Glutamatergic neuron (in vitro differentiated cells): ENCODE measurements at regions not wholly inside any gene's neighbourhood (a gene's known extent, or its start where the extent isn't known, plus 50 kb on each side); places are given as distances from the start of the nearest gene placed in this dataset.

Experiments
- DNase-seq: peaks from one replicate; pipeline ENCODE4 v3.0.0; 2022
- H3K27ac Mint-ChIP-seq: one replicate; pipeline ENCODE4 v1.8.0; 2020; ENCODE audit warnings: mild to moderate bottlenecking, mixed read lengths, inconsistent platforms; ENCODE audit not compliant: unreplicated experiment
- H3K27me3 Mint-ChIP-seq: one replicate; pipeline ENCODE4 v1.8.0; 2020; ENCODE audit warnings: mild to moderate bottlenecking, moderate library complexity, mixed read lengths, inconsistent platforms; ENCODE audit not compliant: unreplicated experiment
- H3K36me3 Mint-ChIP-seq: one replicate; pipeline ENCODE4 v1.8.0; 2020; ENCODE audit warnings: mild to moderate bottlenecking, mixed read lengths, inconsistent platforms; ENCODE audit not compliant: unreplicated experiment
- H3K4me1 Mint-ChIP-seq: one replicate; pipeline ENCODE4 v1.8.0; 2020; ENCODE audit warnings: mild to moderate bottlenecking, low read depth, mixed read lengths, inconsistent platforms; ENCODE audit not compliant: unreplicated experiment
- H3K4me3 Mint-ChIP-seq: one replicate; pipeline ENCODE4 v1.8.0; 2020; ENCODE audit warnings: mild to moderate bottlenecking, mixed read lengths, inconsistent platforms; ENCODE audit not compliant: unreplicated experiment
- H3K9me3 Mint-ChIP-seq: one replicate; pipeline ENCODE4 v1.8.0; 2020; ENCODE audit warnings: mild to moderate bottlenecking, moderate library complexity, mixed read lengths, inconsistent platforms; ENCODE audit not compliant: unreplicated experiment
- CTCF ChIP-seq: fragments of 200-600 bp; sonication (generic); IDR thresholded peaks from one replicate; pipeline ENCODE4 v1.5.0; 2021; ENCODE audit not compliant: partially characterized antibody, unreplicated experiment

DNA sequence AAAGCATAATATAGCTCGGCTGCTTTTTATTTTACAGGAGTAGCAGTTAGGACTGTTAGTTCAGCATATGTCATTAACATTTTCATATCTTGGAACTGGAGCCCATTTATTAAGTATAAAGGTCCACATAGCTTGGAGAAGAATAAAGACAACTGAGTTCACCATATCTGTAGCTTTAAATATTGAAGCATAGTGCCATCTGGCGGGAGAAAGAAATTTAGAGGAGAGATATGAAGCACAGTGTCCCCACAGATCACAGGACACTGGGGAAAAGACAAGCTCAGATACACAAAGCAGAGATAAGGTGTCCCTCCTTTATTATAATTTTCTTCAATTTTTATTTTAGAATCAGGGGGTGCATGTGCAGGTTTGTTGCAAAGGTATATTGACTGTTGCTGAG, 104.7 kb upstream of the FREM2 start:
- Mint-ChIP-seq H3K9me3 (peaks cover 2% of the 10 kb centered on the region), H3K27ac (no peak overlapping the region), H3K4me3 (no peak overlapping the region), H3K36me3 (no peaks in the 10 kb centered on the region), H3K4me1 (no peaks in the 10 kb centered on the region), H3K27me3 (no peaks in the 10 kb centered on the region)
- TF ChIP-seq CTCF, result peak; percentile 22
- no peak for DNase-seq

DNA sequence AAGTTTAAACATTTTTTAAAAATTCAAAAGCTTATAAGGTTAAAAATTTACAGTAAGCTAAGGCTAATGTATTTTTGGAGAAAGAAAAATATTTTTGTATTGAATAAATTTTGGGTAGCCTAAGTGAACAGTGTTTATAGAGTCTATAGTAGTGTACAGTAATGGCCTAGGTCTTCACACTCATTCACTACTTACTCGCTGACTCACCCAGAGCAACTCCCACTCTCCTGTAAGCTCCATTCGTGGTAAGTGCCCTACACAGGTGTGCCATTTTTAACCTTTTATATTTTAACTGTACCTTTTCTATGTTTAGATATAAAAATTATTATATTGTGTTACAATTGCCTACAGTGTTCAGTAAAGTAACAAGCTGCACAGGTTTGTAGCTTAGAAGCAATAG, 96.6 kb upstream of the FREM2 start:
- Mint-ChIP-seq H3K9me3 (no peaks in the 10 kb centered on the region), H3K36me3 (no peaks in the 10 kb centered on the region), H3K27ac (no peak overlapping the region), H3K27me3 (no peaks in the 10 kb centered on the region), H3K4me3 (no peak overlapping the region), H3K4me1 (no peaks in the 10 kb centered on the region)
- no peak for DNase-seq
- no peak for TF ChIP-seq CTCF

- DNase-seq, result no peak
- no peak for TF ChIP-seq CTCF
- Mint-ChIP-seq H3K27ac (no peak overlapping the region), H3K4me1 (no peaks in the 10 kb centered on the region), H3K36me3 (no peaks in the 10 kb centered on the region), H3K4me3 (no peak overlapping the region), H3K27me3 (no peaks in the 10 kb centered on the region), H3K9me3 (no peaks in the 10 kb centered on the region)
Observed at GRCh38 chr13:38590796-38591507, 95.9 kb upstream of the FREM2 start.

GRCh38 chr13:38602266-38602665, 84.6 kb upstream of the FREM2 start:
- no peak for DNase-seq
- H3K9me3 Mint-ChIP-seq, result no peaks in the 10 kb centered on the region
- no peak overlapping the region for H3K27ac Mint-ChIP-seq
- no peaks in the 10 kb centered on the region for H3K4me1 Mint-ChIP-seq
- no peak for TF ChIP-seq CTCF
- H3K27me3 Mint-ChIP-seq, result no peaks in the 10 kb centered on the region
- H3K4me3 Mint-ChIP-seq, result no peak overlapping the region
- H3K36me3 Mint-ChIP-seq, result no peaks in the 10 kb centered on the region

DNA sequence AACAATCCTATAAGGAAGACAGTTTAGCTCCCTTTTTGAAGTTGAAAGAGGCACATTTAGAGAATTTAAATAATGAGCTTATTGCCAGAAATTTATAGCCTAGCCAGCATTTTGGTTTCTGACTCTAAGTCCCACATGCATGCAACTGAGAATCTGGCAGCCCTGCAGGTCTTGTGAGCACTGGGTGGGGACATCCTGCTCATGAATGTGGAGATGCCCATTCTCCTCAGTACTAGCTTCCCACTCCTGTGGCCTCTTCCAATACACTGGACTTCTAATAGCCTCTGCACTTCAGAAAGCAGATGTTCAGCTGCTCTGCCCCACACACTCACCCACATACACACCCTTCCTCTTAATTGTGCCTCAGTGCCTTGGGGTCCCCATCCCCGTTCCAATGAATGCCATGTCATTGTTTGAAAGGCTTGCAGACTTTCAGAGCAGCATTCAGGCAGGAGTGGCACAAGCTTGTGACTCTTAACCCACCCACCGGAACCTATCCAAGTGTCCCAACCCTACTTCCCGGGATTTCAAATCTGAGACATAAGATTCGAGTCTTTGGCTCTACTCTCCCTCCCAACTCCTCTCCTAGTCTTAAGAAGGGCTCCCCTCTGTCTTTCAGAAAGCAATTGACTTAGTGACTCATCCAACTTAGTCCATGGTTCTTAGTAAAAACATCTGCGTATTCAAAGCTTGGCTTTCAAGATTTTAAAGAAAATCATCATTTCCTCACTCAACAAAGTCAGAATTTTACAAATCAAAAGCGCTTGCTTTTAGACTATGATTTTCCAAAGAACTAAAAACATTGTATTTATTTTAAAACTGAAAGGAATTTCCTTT, 80.0 kb upstream of the FREM2 start:
- no peak for TF ChIP-seq CTCF
- H3K27ac Mint-ChIP-seq, result no peak overlapping the region
- H3K36me3 Mint-ChIP-seq, result no peaks in the 10 kb centered on the region
- no peak overlapping the region for H3K4me3 Mint-ChIP-seq
- DNase-seq, result no peak
- no peaks in the 10 kb centered on the region for H3K4me1 Mint-ChIP-seq
- H3K27me3 Mint-ChIP-seq, result no peaks in the 10 kb centered on the region
- H3K9me3 Mint-ChIP-seq, result peaks cover 1% of the 10 kb centered on the region
